GM21390 (cell line): ENCODE measurements at regions not wholly inside any gene's neighbourhood (a gene's known extent, or its start where the extent isn't known, plus 50 kb on each side); places are given as distances from the start of the nearest gene placed in this dataset.
"Not testable (repeated sequence)": the region's sequence is repeated elsewhere in the genome, so short reads cannot be mapped to it uniquely, and the experiment has no call there.

Experiments
- ATAC-seq: cut with Tn5 transposase; IDR thresholded peaks from one replicate; pipeline ENCODE4 v1.9.1; 2021; ENCODE audit not compliant: unreplicated experiment

- ATAC-seq: not testable (repeated sequence)
These were observed 244.7 kb upstream of the PRKCQ start for GRCh38 chr10:6824793-6825192.

- no peak for ATAC-seq
These were observed 243.7 kb upstream of the PRKCQ start for GRCh38 chr10:6823770-6824169.

- no peak for ATAC-seq
These were observed 239.2 kb upstream of the PRKCQ start for GRCh38 chr10:6819301-6819700.

- no peak for ATAC-seq
These were observed 237.7 kb upstream of the PRKCQ start for GRCh38 chr10:6817770-6818169.

GRCh38 chr10:6815346-6815745 is 235.3 kb upstream of the PRKCQ start:
- ATAC-seq: no peak

GRCh38 chr10:6813856-6814255 is 233.8 kb upstream of the PRKCQ start:
- ATAC-seq: no peak

GRCh38 chr10:6813306-6813705 is 233.2 kb upstream of the PRKCQ start:
- ATAC-seq: no peak

- no peak for ATAC-seq
These were observed 231.1 kb upstream of the PRKCQ start for GRCh38 chr10:6811153-6811552.

- ATAC-seq: no peak
These were observed 223.3 kb upstream of the PRKCQ start for GRCh38 chr10:6803427-6803783.

- ATAC-seq: no peak
These were observed 222.8 kb upstream of the PRKCQ start for GRCh38 chr10:6802759-6803426.

- ATAC-seq: no peak
These were observed 216.2 kb upstream of the PRKCQ start for GRCh38 chr10:6796231-6796630.

GRCh38 chr10:6795541-6795940 is 215.5 kb upstream of the PRKCQ start:
- ATAC-seq: no peak

- ATAC-seq: not testable (repeated sequence)
These were observed 214.8 kb upstream of the PRKCQ start for GRCh38 chr10:6794841-6795240.

- ATAC-seq: no peak
These were observed 214.4 kb upstream of the PRKCQ start for GRCh38 chr10:6794441-6794840.

- ATAC-seq: no peak
These were observed 208.7 kb upstream of the PRKCQ start for GRCh38 chr10:6788731-6789130.

GRCh38 chr10:6788231-6788630 is 208.2 kb upstream of the PRKCQ start:
- ATAC-seq: no peak

- ATAC-seq: no peak
These were observed 207.6 kb upstream of the PRKCQ start for GRCh38 chr10:6787718-6788117.

- ATAC-seq: no peak
These were observed 207.0 kb upstream of the PRKCQ start for GRCh38 chr10:6787091-6787490.

- no peak for ATAC-seq
These were observed 206.5 kb upstream of the PRKCQ start for GRCh38 chr10:6786579-6787031.

- not testable (repeated sequence) for ATAC-seq
These were observed 204.4 kb upstream of the PRKCQ start for GRCh38 chr10:6784429-6784828.

- no peak for ATAC-seq
These were observed 203.4 kb upstream of the PRKCQ start for GRCh38 chr10:6783471-6783870.

- ATAC-seq: no peak
These were observed 202.3 kb upstream of the PRKCQ start for GRCh38 chr10:6782378-6782777.

GRCh38 chr10:6781133-6781770 is 201.2 kb upstream of the PRKCQ start:
- peak; percentile 65 for ATAC-seq
